CD4-positive, alpha-beta T cell treated with Interferon gamma for 1 hour (primary cell): ENCODE measurements at regions not wholly inside any gene's neighbourhood (a gene's known extent, or its start where the extent isn't known, plus 50 kb on each side); places are given as distances from the start of the nearest gene placed in this dataset.
"Not testable (repeated sequence)": the region's sequence is repeated elsewhere in the genome, so short reads cannot be mapped to it uniquely, and the experiment has no call there.

ENCODE experiments used
- DNase-seq: peaks from one replicate; pipeline ENCODE4 v3.0.0-alpha.2; 2020

DNA sequence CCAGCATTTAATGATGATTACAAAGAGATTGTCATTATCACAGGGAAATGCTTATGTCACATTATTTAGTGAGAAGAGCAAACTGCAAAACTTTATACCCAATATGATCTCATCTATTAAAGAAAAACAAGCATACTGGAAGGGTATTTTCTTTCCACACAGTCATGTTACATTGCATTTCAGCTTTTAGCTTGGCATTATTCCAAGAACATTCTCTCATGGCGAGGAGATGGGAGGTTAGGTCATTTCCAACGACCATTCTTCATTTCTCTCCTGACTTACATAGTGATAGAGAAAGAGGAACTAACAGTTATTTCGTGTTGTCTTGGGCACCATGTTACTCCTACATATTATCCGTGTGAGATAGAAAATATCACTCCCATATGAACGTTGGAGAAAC, 309.4 kb upstream of the XYLT1 start:
- no peak for DNase-seq

DNA sequence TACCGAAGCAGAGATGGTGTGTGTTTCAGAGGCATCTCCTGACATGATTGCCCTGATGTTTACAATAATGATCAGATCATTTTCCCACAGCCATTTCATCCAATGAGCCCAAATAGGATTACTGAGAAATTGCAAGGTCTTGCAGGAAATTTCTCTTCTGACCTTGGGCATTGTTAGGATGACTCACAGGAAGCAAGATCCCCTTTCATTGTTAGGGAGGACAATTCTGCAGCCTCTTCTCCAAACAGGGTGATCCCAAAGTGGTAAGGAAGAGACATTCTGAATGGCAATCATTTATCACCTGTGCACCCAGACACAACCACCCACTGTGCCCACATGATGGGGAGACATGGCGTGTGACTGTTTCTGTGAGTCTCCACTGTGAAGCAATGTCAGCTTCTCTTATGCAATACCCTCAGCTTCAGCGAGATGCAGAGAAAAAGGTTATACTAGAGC, 306.7 kb upstream of the XYLT1 start:
- no peak for DNase-seq

DNA sequence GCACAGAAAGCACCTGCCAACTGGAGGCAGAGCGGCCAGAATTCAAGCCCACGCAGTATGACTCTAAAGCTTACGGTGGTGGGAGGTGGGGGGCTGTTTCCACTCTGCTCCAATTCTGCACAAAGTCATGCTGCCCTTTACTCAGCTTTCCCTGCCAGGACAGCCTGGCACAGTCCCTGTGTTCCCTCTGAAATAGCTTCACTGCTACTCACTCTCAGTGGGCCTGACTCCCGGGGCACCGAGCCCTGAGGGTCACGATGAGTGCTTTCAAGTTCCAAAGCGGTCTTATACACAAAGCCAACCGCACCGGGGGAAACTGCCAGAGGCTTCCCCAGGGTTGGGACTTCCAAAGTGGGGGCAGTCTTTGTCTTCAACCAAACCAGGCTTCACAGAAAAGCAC, 306.1 kb upstream of the XYLT1 start:
- no peak for DNase-seq

DNA sequence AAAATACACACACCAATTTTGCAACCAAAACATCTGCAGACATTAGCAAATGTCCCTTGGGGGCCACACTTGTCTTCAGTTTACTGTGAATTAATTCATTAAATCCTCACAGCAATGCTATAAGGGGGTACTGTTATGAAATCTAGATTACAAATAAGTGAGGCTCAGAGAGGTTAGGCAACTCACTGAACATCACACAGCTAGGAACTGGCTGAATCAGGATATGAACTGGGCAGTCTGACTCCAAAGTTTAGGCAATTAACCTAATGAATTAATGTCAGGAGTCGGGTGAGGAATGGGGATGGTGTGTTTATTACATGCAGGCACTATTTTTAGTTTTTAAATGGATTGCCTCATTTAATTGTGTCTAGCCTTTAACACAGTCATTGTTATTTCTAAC, 305.7 kb upstream of the XYLT1 start:
- DNase-seq, result no peak

DNA sequence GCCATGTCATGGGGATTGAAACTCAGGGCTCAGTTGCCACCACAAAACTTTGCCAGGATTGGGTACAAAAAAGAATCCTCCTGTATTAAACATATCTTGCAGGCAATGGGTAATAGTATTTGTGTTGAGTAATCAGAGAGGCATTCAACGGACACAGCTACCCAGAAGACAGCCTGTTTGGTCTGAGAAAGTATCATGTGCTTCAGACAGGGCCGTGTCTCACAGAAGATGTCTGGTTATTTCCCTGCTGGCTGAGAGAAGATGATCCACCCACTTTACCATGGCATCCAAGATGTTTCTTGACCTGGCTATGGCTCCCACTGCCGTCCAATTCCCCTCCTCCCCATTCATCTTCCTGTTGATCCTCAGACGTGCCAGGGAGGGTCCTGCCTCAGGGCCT, 304.3 kb upstream of the XYLT1 start:
- no peak for DNase-seq

DNA sequence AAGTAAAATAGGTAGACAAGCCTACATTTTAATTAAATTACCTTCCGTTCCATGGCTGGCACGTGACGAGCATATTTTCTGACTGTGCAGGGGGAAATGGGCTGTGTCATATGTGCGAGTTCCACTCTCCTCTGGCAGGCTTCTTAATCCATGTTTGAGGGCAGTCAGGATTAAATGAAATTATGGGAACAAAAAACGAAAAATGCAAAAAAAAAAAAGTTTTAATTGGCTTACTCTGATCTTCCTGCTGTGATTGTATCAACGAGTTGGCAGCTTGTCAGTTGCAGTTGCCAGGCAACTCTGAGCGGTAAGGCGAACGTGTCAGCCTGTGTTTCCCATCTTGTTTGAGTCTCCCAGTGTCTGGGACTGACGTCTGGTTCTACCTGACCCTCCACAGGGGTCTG, 302.9 kb upstream of the XYLT1 start:
- DNase-seq, result no peak

DNA sequence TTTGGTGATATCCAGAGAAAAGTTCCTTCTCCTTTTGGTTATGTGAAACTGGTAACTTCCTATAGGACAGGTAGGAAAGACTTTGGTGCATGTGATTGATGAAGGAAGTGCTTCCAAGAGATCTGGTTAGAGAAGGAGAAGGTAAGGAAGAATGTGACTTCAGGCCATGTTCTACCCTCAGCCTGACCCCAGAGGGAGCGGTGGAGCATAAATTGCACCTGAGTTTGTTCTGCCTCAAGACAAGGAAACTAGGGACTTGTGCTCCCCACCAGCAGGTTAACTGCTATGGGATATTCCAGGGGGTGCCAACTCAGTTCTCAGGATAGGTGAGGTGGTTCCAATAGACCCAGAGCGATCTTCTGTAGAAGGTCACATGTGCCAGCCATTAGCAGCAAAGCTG, 299.3 kb upstream of the XYLT1 start:
- no peak for DNase-seq

DNA sequence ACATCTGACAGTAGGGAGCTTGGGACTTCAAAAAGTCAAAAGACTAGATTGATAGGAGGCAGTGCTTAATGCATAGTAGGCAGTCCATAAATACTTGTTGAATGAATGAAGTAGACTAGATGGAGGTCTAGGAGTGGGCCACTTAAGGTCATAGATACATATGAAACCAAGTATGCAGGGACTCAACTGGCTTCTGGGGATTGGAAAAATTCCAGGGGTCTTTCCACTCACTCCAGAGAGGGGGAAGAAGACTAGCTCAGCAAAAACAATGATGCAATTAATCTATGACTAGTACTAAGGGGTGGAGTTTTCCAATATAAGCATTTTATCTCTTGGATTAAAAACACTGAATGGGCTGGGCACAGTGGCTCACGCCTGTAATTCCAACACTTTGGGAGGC, 298.3 kb upstream of the XYLT1 start:
- no peak for DNase-seq

DNA sequence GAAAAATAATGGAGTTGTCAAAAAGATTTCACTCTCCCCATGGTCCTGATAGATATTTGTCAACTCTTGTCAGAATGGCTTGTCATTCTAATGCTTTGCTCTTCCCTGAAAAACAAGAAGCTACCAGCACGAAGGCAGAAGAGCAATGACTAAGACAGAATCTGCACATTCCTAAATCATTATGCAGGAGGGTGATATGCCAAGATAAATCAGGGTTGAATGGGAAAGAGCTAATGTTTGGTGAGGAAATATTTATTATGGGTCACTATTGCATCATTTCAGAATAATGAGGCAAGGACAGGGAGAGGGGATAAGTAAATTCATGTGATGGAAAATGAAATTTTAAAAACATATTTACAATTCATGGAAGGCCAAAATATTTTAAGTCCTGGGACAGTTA, 297.5 kb upstream of the XYLT1 start:
- no peak for DNase-seq

DNA sequence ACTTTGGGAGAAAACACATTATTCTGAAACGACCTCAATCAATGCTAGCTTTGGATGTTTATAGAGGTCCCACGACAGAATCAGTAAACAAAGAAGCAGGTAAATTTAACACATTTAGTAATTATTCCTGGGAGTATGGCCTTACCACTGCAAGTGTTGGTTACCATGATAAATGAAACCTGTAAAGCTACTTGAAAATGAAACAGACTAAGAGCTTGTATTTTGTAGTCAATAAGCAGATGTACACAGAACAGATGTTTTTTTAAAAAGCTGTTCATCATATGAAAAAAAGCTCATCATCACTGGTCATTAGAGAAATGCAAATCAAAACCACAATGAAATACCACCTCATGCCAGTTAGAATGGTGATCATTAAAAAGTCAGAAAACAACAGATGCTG, 295.3 kb upstream of the XYLT1 start:
- DNase-seq, result no peak

DNA sequence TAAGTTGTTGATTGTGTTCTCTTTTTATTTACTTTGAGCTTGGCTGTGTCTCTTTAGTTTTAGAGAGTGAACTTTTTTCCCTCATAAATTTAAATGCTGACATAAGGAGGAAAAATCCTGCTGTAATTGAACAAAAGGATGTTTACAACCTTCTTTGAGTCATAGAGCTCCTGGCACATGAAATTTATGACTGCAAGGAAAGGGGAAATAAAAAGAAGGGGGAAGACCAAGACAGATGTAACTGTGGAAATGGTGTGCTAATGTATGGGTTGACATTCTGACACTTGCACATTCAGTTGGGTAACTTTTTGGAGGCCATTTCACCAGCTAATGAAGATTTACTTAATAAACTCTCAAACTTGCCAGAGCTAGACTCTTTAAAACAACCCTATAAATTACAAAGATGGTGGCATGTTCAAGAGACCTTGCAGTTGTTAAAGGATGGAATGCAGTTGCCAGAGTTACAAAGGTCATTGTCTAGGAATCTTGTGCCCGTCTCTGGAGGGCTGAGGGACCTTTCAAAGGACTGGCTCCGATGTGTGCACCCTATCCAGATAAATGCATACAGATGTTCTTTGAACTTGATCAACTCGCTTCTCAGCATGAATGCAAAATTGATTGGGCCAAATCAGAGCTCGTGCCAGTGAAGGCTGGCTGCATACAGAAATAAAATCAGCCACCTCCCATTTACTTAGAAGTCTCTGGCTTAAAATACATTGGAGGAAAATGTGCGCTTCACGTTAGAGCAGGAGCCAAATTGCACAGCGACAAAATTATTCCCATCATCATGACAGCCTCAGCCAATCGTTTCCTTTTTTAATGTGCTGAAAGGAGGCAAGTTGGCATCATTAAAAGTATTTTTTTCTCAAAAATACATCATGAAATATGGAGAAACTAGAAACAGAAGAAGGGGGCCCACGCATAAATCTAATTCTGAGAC, 289.0 kb upstream of the XYLT1 start:
- DNase-seq, result no peak

DNA sequence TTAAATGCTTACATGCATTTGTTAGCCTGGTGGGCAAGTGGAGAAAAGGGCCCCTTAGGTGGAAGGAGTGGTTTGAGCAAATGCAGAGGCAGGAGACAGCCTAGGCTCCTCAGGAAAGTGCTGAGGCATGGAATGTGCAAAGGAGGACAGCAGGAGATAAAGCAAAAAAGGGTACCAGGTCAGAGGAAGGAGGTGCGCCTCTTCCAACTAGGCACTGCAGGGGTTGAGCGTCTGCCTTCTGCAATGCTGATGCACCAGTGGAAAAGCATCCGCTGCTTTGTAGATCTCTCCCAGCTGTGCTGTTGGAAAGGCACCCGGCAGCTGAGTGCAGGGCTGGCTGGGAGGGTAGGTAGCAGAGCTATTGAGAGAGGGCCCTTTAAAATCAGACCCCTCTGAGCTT, 287.0 kb upstream of the XYLT1 start:
- DNase-seq, result no peak

DNA sequence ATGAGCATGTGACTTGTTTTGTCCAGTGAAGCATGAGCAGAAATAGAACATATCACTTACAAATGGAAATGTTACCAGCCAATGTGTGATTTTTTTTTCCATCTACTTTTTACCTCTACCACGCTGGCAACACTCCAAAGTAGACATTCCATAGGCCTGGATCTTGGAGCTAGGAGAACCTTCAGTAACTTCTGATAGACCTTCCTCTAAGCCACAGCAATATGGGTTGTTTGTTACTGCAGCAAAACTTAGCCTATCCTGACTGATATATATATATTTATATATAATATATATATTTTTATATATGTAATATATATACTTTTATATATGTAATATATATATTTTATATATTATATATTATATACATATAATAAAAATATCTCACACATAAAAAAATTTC, 284.4 kb upstream of the XYLT1 start:
- no peak for DNase-seq

DNA sequence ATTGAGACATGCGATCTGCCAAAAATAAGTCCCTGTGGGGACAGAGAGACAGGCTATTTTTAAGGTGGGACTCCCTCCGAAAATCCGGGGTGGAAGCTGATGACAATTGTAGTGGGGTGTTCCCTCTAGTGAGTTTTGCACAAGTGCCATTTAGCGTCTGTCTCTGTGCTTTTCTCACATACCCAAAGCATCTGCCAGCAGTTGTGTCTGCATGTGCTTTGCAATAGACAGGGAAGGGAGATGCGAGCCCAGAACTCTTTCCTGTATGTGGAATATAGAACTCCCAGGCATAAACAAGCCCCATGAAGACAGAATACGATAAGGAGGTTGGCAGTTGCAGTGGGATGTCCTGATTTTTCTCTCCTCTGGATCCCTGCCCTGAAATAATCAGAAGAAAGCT, 282.7 kb upstream of the XYLT1 start:
- DNase-seq, result no peak

DNA sequence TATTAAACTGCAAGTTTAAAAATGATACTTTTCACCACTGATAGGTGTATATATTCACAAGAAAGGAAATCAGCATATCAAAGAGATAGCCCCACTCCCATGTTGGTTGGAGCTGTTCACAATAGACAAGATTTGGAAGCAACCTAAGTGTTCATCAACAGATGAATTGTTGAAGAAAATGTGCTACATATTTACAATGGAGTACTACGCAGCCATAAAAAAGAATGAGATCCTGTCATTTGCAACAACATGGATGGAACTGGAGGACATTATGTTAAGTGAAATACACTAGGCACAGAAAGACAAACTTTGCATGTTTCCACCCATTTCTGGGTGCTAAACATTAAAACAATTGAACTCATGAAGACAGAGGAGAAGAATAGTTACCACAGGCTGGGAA, 278.9 kb upstream of the XYLT1 start:
- DNase-seq, result no peak

DNA sequence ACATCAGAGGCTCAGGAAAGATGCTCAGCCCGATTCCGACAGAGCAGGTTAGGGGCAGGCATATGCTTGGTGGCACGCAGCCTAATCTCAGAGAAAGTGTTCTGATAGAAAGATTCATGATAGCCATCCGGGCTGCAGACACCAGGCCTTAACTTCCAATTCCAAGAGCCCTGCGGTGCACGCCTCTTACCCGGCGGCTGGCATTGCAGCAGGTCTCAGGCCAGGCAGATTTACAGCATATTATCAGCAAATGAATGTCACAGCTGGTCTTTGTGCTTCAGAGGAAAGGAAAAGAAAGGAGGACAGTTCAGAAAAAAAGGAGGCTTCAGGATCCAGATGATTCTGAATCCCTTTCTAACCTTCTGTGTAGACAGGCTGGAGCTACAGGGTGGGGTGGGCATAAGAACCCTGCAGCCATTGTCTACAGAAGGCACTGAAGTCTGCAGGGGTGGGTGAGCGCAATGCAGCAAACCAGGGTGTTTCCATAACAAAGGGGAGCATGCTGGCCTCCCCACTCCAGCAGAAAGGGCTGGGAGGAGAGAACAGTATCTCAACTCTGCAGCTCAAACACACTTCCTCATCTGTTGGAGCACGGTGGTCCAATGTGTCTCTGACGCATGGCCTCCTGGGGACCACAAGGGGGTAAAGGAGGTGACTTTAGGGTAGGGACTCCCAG, 277.4 kb upstream of the XYLT1 start:
- no peak for DNase-seq

DNA sequence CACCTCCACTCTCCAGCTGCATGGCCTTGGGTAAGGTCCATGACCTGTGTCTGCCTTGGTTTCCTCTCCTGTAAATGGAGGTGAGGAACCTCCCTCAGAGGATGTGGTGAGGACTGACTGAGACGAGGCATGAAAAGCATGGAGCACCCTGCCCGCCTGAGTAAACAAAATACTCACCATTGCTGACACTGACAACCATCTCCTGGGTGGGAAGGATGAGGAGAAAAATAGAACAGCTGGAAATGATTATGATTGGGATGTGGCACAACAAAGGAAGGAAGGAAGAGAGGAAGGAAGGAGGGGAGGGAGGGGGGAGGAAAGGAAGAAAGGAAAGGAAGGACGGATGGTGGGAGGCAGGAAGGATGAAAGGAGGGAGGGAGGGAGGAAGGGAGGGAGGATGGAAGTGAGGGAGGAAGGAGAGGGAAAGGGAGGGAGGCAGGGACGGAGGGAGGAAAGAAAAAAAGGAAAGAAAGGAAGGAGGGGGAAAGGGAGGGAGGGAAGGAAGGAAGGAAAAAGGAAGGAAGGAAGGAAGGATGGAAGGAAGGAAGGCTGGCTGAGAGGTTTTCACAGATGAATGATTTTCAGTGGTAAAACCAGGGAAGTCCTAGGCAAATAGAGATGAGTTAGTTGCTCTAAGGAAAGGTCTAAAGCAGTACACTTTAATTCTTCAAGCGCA, 276.5 kb upstream of the XYLT1 start:
- DNase-seq, result no peak

DNA sequence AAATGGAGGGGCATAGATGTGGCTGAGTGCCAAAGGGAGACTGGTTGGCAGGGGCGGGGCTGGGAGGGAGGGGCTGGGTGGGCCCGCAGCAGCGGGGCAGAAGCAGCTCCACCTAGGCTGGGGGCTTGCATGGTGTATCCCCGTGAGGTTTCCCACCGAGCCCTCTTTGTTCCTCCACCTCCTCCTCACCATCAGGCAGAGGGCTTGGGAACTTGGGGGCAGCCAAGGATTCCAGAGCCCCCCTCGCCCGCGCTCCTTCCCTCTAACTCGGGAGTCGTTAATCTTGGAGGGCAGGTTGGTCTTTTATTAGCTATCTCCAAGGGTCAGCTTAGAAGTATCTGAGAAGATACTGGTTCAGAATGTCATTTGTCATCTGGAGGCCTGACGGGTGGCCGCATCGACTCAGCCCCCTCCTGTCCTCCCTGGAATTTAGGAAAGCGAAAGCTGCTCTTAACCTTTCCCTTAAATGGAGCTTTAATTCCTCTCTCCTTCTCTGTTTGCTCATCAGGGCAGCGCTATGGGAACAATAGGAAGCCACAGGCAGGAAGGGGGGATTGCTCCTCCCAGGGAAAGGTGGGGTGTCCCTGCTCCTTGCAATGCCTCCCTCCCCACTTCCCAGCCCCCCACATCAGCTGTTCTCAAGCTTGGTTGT, 274.3 kb upstream of the XYLT1 start:
- no peak for DNase-seq

DNA sequence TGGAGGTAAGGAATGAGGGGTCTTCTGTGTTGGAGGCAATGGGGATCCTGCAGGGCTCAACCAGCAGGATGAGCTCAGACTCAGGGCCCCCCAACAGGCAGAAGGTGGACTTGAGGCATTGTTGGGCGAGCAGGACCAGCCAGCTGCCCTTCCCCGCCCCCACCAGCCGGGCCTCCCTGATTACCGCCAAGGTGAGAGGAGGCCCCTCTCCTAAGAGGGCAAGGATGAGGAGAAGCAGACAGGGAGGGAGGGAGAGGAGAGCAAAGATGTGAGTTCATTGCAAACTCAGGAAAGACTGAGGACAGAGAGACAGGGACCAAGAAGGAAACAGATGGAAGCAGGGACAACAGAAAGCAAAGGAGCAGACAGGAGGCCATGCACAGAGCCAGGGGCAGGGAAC, 272.8 kb upstream of the XYLT1 start:
- DNase-seq, result no peak

DNA sequence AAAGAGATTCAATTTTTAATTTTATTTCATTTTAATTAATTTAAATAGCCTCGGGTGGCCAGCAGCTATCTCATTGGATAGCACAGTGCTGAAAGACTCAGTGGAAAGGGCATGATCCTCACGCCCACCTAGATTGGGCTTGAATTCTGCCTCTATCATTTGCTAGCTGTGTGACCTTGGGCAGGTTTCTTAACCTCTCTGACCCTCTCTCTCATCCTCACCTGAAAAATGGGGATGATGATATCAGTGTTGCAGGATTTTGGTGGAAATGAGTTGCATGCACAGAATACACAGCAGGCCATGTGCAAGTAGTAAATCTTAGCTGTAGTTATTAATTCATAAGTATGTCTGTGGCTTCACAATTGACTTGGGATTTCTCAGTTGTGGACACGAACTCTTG, 272.4 kb upstream of the XYLT1 start:
- no peak for DNase-seq

DNA sequence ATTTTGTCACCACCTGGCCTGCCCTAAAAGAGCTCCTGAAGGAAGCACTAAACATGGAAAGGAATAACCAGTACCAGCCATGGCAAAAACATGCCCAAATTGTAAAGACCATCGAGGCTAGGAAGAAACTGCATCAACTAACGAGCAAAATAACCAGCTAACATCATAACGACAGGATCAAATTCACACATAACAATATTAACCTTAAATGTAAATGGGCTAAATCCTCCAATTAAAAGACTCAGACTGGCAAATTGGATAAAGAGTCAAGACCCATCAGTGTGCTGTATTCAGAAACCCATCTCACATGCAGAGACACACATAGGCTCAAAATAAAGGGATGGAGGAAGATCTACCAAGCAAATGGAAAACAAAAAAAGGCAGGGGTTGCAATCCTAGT, 264.3 kb upstream of the XYLT1 start:
- not testable (repeated sequence) for DNase-seq

DNA sequence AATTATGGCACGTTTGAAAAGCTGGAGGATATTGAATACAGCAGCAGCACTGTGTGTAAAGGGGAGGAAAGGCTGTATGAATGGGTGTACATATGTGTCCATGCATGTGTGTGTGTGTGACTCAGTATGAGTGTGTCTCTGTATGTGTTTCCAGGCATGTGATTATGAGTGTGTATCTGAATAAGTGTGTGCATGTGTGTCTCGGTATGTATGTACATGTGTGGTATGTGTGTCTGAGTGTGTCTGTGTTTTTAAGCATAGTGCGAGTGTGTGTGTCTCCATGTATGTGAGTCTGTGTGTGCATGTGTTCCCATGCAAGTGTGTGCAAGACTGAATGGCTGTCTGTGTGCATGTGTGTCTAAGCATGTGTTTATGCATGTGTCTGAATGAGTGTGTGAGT, 259.1 kb upstream of the XYLT1 start:
- DNase-seq, result no peak

DNA sequence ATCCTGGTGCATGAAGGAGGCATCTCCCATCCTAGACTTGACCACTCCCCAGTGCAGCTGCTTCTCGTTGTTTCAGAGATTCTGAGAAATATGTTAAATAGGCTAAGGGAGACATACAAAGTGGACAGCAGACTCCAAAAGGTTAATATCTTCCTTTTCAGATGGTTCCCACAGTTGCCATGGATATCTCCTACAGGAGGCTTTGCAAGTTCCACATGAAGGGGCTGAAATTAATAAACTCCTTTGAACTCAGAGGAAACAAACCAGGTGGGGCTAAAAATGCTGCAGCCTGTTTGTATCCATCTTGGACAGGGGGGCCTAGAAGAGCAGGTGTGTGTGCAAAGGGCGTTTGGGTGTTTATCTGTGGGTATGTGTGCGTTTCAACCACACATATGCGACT, 257.4 kb upstream of the XYLT1 start:
- no peak for DNase-seq
